MM.1S (cell line): ENCODE measurements at regions not wholly inside any gene's neighbourhood (a gene's known extent, or its start where the extent isn't known, plus 50 kb on each side); places are given as distances from the start of the nearest gene placed in this dataset.

Experiments used
- CTCF ChIP-seq: fragments of 300-600 bp; sonication (generic); IDR thresholded peaks from 2 replicates; pipeline ENCODE4 v1.5.1; 2016; ENCODE audit warnings: antibody characterized with exemption, low read length, mixed read lengths
- EZH2phosphoT487 ChIP-seq: fragments of 300-600 bp; sonication (generic); IDR thresholded peaks from 2 replicates; pipeline ENCODE4 v1.6.1; 2018; ENCODE audit warnings: antibody characterized with exemption, low read length

- TF ChIP-seq CTCF (no peak), EZH2phosphoT487 (no peak)
These were observed 93.6 kb upstream of the CHODL start for GRCh38 chr21:18151046-18151445.
